Neural cell (in vitro differentiated cells): ENCODE measurements at regions not wholly inside any gene's neighbourhood (a gene's known extent, or its start where the extent isn't known, plus 50 kb on each side); places are given as distances from the start of the nearest gene placed in this dataset.

Experiments
- H2AFZ ChIP-seq: fragments of 200-600, 300-800 bp; sonication (generic), shearing (Covaris generic); 2 replicates; pipeline ENCODE4 v1.6.0; 2014; ENCODE audit warnings: low read depth, mild to moderate bottlenecking, antibody characterized with exemption, low read length, moderate library complexity
- H3F3A ChIP-seq: fragments of 200-600 bp; shearing (Covaris generic); 2 replicates; pipeline ENCODE4 v1.6.1; 2016; ENCODE audit warnings: mild to moderate bottlenecking, moderate library complexity, mixed read lengths, antibody characterized with exemption, low read length; ENCODE audit not compliant: insufficient read depth, poor library complexity, severe bottlenecking
- H3K27ac ChIP-seq: fragments of 200-600, 300-800 bp; sonication (generic), shearing (Covaris generic); 2 replicates; pipeline ENCODE4 v1.5.1; 2014; ENCODE audit warnings: mild to moderate bottlenecking, low read length, moderate library complexity
- H3K27me3 ChIP-seq: fragments of 300-800, 200-600 bp; sonication (generic), shearing (Covaris generic); 2 replicates; pipeline ENCODE4 v1.6.0; 2014; ENCODE audit warnings: mild to moderate bottlenecking, low read depth, low read length, moderate library complexity; ENCODE audit not compliant: insufficient read depth
- H3K36me3 ChIP-seq: fragments of 300-800, 200-600 bp; sonication (generic), shearing (Covaris generic); 2 replicates; pipeline ENCODE4 v1.5.1; 2014; ENCODE audit warnings: mild to moderate bottlenecking, antibody characterized with exemption, low read length, moderate library complexity; ENCODE audit not compliant: insufficient read depth
- H3K4me2 ChIP-seq: fragments of 300-800, 200-600 bp; sonication (generic), shearing (Covaris generic); 2 replicates; pipeline ENCODE4 v1.6.0; 2014; ENCODE audit warnings: mild to moderate bottlenecking, low read length
- H3K4me3 ChIP-seq: fragments of 300-800, 200-600 bp; sonication (generic), shearing (Covaris generic); 2 replicates; pipeline ENCODE4 v1.5.1; 2014; ENCODE audit warnings: mild to moderate bottlenecking, low read length, moderate library complexity
- H3K79me2 ChIP-seq: fragments of 200-600 bp; shearing (Covaris generic); replicated peaks from 2 replicates; pipeline ENCODE4 v1.6.0; 2014; ENCODE audit warnings: mild to moderate bottlenecking, low read length, moderate library complexity; ENCODE audit not compliant: insufficient read depth
- H3K9ac ChIP-seq: fragments of 300-800, 200-600 bp; sonication (generic), shearing (Covaris generic); 2 replicates; pipeline ENCODE4 v1.6.1; 2016; ENCODE audit warnings: mild to moderate bottlenecking, low read length, mixed read lengths
- H3K9me2 ChIP-seq: fragments of 200-600 bp; shearing (Covaris generic); 2 replicates; pipeline ENCODE4 v1.6.1; 2016; ENCODE audit warnings: mild to moderate bottlenecking, low read length, mixed read lengths; ENCODE audit not compliant: insufficient read depth
- H3K9me3 ChIP-seq: fragments of 200-600, 300-800 bp; sonication (generic), shearing (Covaris generic); 2 replicates; pipeline ENCODE4 v1.6.1; 2016; ENCODE audit warnings: mild to moderate bottlenecking, mixed run types, low read length, moderate library complexity, mixed read lengths
- H4K20me1 ChIP-seq: fragments of 200-600 bp; shearing (Covaris generic); 2 replicates; pipeline ENCODE4 v1.6.1; 2016; ENCODE audit warnings: mild to moderate bottlenecking, mixed run types; ENCODE audit not compliant: insufficient read depth
- EP300 ChIP-seq: fragments of 450-650 bp; conservative IDR thresholded peaks from 2 replicates; pipeline ENCODE4 v1.6.1; 2014; ENCODE audit warnings: antibody characterized with exemption, mild to moderate bottlenecking, moderate library complexity; ENCODE audit not compliant: poor library complexity, severe bottlenecking
- EZH2 ChIP-seq: fragments of 200-600, 300-800 bp; shearing (Covaris generic), sonication (generic); IDR thresholded peaks from 2 replicates; pipeline ENCODE4 v1.6.1; 2014; ENCODE audit warnings: antibody characterized with exemption, low read length, borderline replicate concordance, mild to moderate bottlenecking; ENCODE audit not compliant: insufficient read depth, poor library complexity, severe bottlenecking
- MXI1 ChIP-seq: fragments of 450-650 bp; conservative IDR thresholded peaks from 2 replicates; pipeline ENCODE4 v1.6.1; 2014; ENCODE audit warnings: antibody characterized with exemption, mild to moderate bottlenecking; ENCODE audit not compliant: poor library complexity, severe bottlenecking
- POLR2AphosphoS5 ChIP-seq: IDR thresholded peaks from 2 replicates; pipeline ENCODE4 v1.6.1; 2012
- RAD21 ChIP-seq: fragments of 450-650 bp; conservative IDR thresholded peaks from 2 replicates; pipeline ENCODE4 v1.6.1; 2014; ENCODE audit warnings: antibody characterized with exemption, mild to moderate bottlenecking, moderate library complexity
- SMC3 ChIP-seq: fragments of 450-650 bp; conservative IDR thresholded peaks from 2 replicates; pipeline ENCODE4 v1.6.1; 2014; ENCODE audit warnings: antibody characterized with exemption, mild to moderate bottlenecking, moderate library complexity; ENCODE audit not compliant: poor library complexity
- TAF1 ChIP-seq: IDR thresholded peaks from 2 replicates; pipeline ENCODE4 v1.6.1; 2012; ENCODE audit warnings: low read depth
- TF ChIP-seq, protein P1 (sequence below): fragments of 450-650 bp; IDR thresholded peaks from 2 replicates; pipeline ENCODE4 v1.5.1; 2014; ENCODE audit warnings: antibody characterized with exemption, mild to moderate bottlenecking, moderate library complexity; ENCODE audit not compliant: poor library complexity, severe bottlenecking
- TF ChIP-seq, protein P2 (sequence below): IDR thresholded peaks from 2 replicates; pipeline ENCODE4 v1.6.1; 2012; ENCODE audit warnings: borderline replicate concordance

DNA sequence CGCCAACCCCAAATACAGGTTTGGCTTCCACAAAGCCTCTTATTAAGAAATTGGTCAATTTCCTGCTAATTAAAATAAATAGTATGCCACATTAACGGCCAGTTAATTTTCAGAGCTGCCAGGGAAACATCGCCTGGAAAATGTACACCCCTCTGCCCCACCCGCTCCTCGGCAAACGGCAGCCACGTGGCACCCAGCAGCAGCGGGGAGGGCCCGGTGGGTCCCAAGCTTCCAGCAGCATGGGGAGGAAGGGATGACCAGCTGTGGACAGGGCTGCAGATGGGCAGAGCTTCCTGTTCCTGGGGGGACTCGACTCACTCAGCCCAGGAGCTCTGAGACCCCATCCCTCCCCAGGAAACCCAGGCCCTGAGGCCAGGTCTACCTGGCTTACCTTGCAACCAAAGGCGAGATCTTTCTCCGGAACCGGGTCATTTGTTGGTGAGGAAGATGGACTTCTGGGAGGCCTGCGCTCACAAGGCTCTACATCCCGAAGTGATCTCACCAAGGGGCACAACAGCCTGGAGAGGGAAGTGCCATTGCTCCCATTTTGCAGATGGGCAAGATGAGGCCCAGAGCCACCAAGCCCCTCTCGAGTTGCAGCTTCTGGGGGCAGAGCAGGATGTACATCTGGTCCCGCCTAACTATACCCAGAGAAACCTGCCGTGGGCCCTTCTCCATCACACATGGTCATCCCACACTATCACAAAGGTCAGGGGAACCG, 68.3 kb downstream of the IGLL1 start:
- Histone ChIP-seq H3K36me3 (no peaks in the 10 kb centered on the region), H3K9me3 (no peaks in the 10 kb centered on the region), H3K27me3 (no peaks in the 10 kb centered on the region), H3K4me3 (no peak overlapping the region), H3K27ac (no peak overlapping the region), H3K4me2 (no peak overlapping the region), H3F3A (no peaks in the 10 kb centered on the region), H2AFZ (no peak overlapping the region), H4K20me1 (no peaks in the 10 kb centered on the region), H3K79me2 (no peaks in the 10 kb centered on the region), H3K9me2 (no peaks in the 10 kb centered on the region), H3K9ac (no peak overlapping the region)
- TF ChIP-seq EZH2 = no peak
- TF ChIP-seq POLR2AphosphoS5 = no peak
- no peak for TF ChIP-seq EP300
- TF ChIP-seq, protein P1, sequence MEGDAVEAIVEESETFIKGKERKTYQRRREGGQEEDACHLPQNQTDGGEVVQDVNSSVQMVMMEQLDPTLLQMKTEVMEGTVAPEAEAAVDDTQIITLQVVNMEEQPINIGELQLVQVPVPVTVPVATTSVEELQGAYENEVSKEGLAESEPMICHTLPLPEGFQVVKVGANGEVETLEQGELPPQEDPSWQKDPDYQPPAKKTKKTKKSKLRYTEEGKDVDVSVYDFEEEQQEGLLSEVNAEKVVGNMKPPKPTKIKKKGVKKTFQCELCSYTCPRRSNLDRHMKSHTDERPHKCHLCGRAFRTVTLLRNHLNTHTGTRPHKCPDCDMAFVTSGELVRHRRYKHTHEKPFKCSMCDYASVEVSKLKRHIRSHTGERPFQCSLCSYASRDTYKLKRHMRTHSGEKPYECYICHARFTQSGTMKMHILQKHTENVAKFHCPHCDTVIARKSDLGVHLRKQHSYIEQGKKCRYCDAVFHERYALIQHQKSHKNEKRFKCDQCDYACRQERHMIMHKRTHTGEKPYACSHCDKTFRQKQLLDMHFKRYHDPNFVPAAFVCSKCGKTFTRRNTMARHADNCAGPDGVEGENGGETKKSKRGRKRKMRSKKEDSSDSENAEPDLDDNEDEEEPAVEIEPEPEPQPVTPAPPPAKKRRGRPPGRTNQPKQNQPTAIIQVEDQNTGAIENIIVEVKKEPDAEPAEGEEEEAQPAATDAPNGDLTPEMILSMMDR = no peak
- TF ChIP-seq RAD21 = no peak
- TF ChIP-seq SMC3 = no peak
- TF ChIP-seq, protein P2, sequence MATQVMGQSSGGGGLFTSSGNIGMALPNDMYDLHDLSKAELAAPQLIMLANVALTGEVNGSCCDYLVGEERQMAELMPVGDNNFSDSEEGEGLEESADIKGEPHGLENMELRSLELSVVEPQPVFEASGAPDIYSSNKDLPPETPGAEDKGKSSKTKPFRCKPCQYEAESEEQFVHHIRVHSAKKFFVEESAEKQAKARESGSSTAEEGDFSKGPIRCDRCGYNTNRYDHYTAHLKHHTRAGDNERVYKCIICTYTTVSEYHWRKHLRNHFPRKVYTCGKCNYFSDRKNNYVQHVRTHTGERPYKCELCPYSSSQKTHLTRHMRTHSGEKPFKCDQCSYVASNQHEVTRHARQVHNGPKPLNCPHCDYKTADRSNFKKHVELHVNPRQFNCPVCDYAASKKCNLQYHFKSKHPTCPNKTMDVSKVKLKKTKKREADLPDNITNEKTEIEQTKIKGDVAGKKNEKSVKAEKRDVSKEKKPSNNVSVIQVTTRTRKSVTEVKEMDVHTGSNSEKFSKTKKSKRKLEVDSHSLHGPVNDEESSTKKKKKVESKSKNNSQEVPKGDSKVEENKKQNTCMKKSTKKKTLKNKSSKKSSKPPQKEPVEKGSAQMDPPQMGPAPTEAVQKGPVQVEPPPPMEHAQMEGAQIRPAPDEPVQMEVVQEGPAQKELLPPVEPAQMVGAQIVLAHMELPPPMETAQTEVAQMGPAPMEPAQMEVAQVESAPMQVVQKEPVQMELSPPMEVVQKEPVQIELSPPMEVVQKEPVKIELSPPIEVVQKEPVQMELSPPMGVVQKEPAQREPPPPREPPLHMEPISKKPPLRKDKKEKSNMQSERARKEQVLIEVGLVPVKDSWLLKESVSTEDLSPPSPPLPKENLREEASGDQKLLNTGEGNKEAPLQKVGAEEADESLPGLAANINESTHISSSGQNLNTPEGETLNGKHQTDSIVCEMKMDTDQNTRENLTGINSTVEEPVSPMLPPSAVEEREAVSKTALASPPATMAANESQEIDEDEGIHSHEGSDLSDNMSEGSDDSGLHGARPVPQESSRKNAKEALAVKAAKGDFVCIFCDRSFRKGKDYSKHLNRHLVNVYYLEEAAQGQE = no peak
- TF ChIP-seq MXI1 = no peak
- no peak for TF ChIP-seq TAF1

DNA sequence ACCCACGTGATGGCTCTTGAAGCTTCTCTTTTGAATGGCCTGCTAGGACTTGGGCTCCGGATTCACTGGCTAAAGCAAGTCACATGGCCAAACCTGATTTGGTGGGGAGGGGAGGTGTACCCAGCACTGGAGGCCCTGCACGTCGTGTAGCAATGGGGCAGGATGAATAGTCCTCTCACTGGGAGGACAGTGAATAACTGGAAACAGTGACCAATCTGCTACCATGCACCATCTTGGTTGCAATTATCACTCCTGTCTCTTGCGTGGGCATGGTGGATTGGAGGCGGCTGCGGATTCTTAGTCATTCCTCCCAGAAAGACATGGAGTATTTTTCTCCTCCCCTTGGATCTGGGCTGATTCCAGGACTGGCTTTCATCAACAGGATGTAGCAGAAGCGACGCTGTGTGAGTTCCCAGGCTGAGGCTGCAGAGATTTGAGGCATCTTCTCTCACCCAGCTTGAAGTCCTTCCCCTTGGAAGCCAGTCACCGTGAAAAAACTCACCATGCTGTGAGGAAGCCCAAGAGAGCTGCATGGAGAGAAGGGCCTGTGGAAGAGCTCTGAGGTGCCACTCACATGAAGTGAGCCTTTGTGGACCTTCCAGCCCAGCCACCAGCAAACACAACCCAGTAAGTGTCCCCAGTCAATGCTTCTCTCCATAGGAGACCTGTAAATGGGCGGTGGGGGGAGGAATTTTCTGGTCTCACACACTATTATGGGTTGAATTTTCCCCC, 70.4 kb downstream of the IGLL1 start:
- no peak overlapping the region for H3K4me2 ChIP-seq
- no peak overlapping the region for H3K9ac ChIP-seq
- H2AFZ ChIP-seq = no peak overlapping the region
- no peak overlapping the region for H3K27ac ChIP-seq
- no peaks in the 10 kb centered on the region for H4K20me1 ChIP-seq
- no peaks in the 10 kb centered on the region for H3K79me2 ChIP-seq
- no peaks in the 10 kb centered on the region for H3F3A ChIP-seq
- no peaks in the 10 kb centered on the region for H3K9me3 ChIP-seq
- H3K4me3 ChIP-seq = no peak overlapping the region
- H3K27me3 ChIP-seq = no peaks in the 10 kb centered on the region
- no peak for TF ChIP-seq EP300
- no peak for TF ChIP-seq TAF1
- H3K9me2 ChIP-seq = no peaks in the 10 kb centered on the region
- no peaks in the 10 kb centered on the region for H3K36me3 ChIP-seq
